Activated B cell treated with CpG ODN at 0.5 μM for 24 hours (primary cell): ENCODE measurements at regions not wholly inside any gene's neighbourhood (a gene's known extent, or its start where the extent isn't known, plus 50 kb on each side); places are given as distances from the start of the nearest gene placed in this dataset.

Source experiments
- ATAC-seq: fragments of 200-7000 bp; cut with Tn5 transposase; one replicate; pipeline ENCODE4 v1.10.0; 2021; ENCODE audit warnings: low read depth, mild to moderate bottlenecking, moderate library complexity
- CTCF ChIA-PET: fragments of 350-600 bp; sonication (Branson Sonifier 250); formaldehyde crosslinking; loops from one replicate; lab custom pipeline; 2021; ENCODE audit warnings: antibody characterized with exemption; lab: Charles Lee
- POLR2A ChIA-PET: fragments of 350-600 bp; sonication (Branson Sonifier 250); formaldehyde crosslinking; loops from one replicate; lab custom pipeline; 2021; ENCODE audit warnings: antibody characterized with exemption; lab: Charles Lee
- DNase-seq: peaks from one replicate; pipeline ENCODE4 v3.0.0; 2022
- H3K27ac Mint-ChIP-seq: one replicate; pipeline ENCODE4 v1.8.0; 2020; ENCODE audit warnings: mixed read lengths
- H3K27me3 Mint-ChIP-seq: one replicate; pipeline ENCODE4 v1.8.0; 2021; ENCODE audit warnings: mixed read lengths
- H3K36me3 Mint-ChIP-seq: one replicate; pipeline ENCODE4 v1.8.0; 2021; ENCODE audit warnings: low read depth, mixed read lengths
- H3K4me1 Mint-ChIP-seq: one replicate; pipeline ENCODE4 v1.8.0; 2021; ENCODE audit warnings: mixed read lengths
- H3K4me3 Mint-ChIP-seq: one replicate; pipeline ENCODE4 v1.8.0; 2020; ENCODE audit warnings: mild to moderate bottlenecking, mixed read lengths
- H3K9me3 Mint-ChIP-seq: one replicate; pipeline ENCODE4 v1.8.0; 2020; ENCODE audit warnings: mixed read lengths
- CTCF ChIP-seq: fragments of 200-600 bp; IDR thresholded peaks from one replicate; pipeline ENCODE4 v1.8.0; 2022; ENCODE audit warnings: antibody characterized with exemption, mild to moderate bottlenecking
- intact Hi-C: fragments of 100-400 bp; cut with micrococcal nuclease; formaldehyde crosslinking; loops from one replicate; pipeline ENCODE4 v1.15.1; 2024

- Mint-ChIP-seq H3K27ac (no peak overlapping the region), H3K27me3 (peaks cover 3% of the 10 kb centered on the region), H3K9me3 (no peaks in the 10 kb centered on the region), H3K4me3 (no peak overlapping the region), H3K36me3 (no peaks in the 10 kb centered on the region), H3K4me1 (no peaks in the 10 kb centered on the region)
- ATAC-seq = no peak
- POLR2A ChIA-PET = no interaction called here
- DNase-seq = no peak
- intact Hi-C loops = no loop called here
- no peak for TF ChIP-seq CTCF
- CTCF ChIA-PET = no interaction called here
These were observed 101.9 kb upstream of the LMCD1 start for GRCh38 chr3:8399686-8400085.

- no peak for TF ChIP-seq CTCF
- intact Hi-C loops = no loop called here
- no peaks in the 10 kb centered on the region for H3K36me3 Mint-ChIP-seq
- no peak overlapping the region for H3K4me3 Mint-ChIP-seq
- H3K27me3 Mint-ChIP-seq = peaks cover 3% of the 10 kb centered on the region
- H3K9me3 Mint-ChIP-seq = peaks cover 2% of the 10 kb centered on the region
- H3K4me1 Mint-ChIP-seq = no peaks in the 10 kb centered on the region
- no peak overlapping the region for H3K27ac Mint-ChIP-seq
- POLR2A ChIA-PET = no interaction called here
- no peak for DNase-seq
- CTCF ChIA-PET = no interaction called here
- no peak for ATAC-seq
These were observed 100.7 kb upstream of the LMCD1 start for GRCh38 chr3:8400911-8401310.

- TF ChIP-seq CTCF = no peak
- POLR2A ChIA-PET = no interaction called here
- Mint-ChIP-seq H3K9me3 (peaks cover 6% of the 10 kb centered on the region), H3K4me3 (no peak overlapping the region), H3K27me3 (peaks cover 5% of the 10 kb centered on the region), H3K4me1 (no peaks in the 10 kb centered on the region), H3K36me3 (no peaks in the 10 kb centered on the region), H3K27ac (no peak overlapping the region)
- no peak for DNase-seq
- CTCF ChIA-PET = interaction anchor here (1.6 kb wide), 1 partner anchor 11 kb away, joined by 3 read pairs; no protein-coding TSS in a partner anchor
- intact Hi-C loops = no loop called here
- no peak for ATAC-seq
These were observed 97.6 kb upstream of the LMCD1 start for GRCh38 chr3:8403996-8404395.

GRCh38 chr3:8405144-8405543 lies 96.5 kb upstream of the LMCD1 start:
- ATAC-seq = no peak
- H3K36me3 Mint-ChIP-seq = no peaks in the 10 kb centered on the region
- POLR2A ChIA-PET = no interaction called here
- no peak overlapping the region for H3K4me3 Mint-ChIP-seq
- CTCF ChIA-PET = interaction anchor here (1.6 to 1.9 kb wide), 2 partner anchors 10 to 12 kb away, joined by 3 to 8 read pairs; no protein-coding TSS in a partner anchor
- no peak for TF ChIP-seq CTCF
- intact Hi-C loops = no loop called here
- H3K9me3 Mint-ChIP-seq = peaks cover 6% of the 10 kb centered on the region
- DNase-seq = no peak
- H3K4me1 Mint-ChIP-seq = no peaks in the 10 kb centered on the region
- no peak overlapping the region for H3K27ac Mint-ChIP-seq
- peaks cover 5% of the 10 kb centered on the region for H3K27me3 Mint-ChIP-seq

GRCh38 chr3:8406479-8406878 lies 95.1 kb upstream of the LMCD1 start:
- Mint-ChIP-seq H3K27me3 (peaks cover 5% of the 10 kb centered on the region), H3K27ac (no peak overlapping the region), H3K36me3 (no peaks in the 10 kb centered on the region), H3K9me3 (peaks cover 6% of the 10 kb centered on the region), H3K4me1 (no peaks in the 10 kb centered on the region), H3K4me3 (no peak overlapping the region)
- TF ChIP-seq CTCF = no peak
- no peak for ATAC-seq
- CTCF ChIA-PET = interaction anchor here (1.9 kb wide), 1 partner anchor 11 kb away, joined by 8 read pairs; no protein-coding TSS in a partner anchor
- DNase-seq = no peak
- POLR2A ChIA-PET = no interaction called here
- intact Hi-C loops = no loop called here
